Renal cortex interstitium (tissue), 11 donors: ENCODE measurements at regions not wholly inside any gene's neighbourhood (a gene's known extent, or its start where the extent isn't known, plus 50 kb on each side); places are given as distances from the start of the nearest gene placed in this dataset.
"Not testable (repeated sequence)": the region's sequence is repeated elsewhere in the genome, so short reads cannot be mapped to it uniquely, and the experiment has no call there.

ENCODE experiments used
- DNase-seq, 11 donors: peaks; one replicate each; pipeline ENCODE4 v3.0.0-alpha.2; 2013; ENCODE audit warnings: low read depth in 9 of 11, low spot score in 4 of 11; ENCODE audit errors: extremely low read depth in 1 of 11

DNA sequence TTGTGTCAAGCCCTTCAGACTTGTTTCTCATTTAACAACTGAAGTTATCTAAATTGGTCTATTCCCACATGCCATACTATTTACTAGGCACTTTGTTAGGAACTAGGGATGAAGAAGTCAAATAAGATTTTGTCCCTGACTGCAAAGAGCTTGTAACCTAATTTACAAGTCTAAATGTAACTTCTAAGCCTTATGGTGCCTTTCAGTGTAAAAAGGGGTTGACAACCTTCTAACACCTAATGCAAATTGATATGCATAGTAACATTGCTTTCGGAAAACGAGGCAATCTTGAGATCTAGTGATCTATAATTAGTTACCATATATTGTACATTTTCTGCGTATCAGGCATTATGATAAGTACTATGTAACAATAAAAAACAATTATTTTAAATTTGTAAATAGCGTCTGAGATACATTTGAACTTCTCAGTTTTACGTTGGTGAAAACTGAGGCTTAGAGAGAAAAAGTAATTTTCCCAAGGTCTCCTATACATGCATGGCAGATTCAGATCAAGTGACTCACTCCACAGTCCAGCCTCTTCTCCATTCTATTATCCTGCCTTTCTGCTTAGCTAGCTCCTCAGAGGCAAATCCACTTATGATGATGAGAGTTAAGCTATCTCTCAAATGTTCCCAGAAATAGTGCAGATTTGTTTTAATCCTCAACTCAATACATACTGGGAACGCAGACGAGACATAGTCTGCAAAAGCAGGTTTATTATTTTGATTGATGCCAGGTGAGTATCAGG lies 764.9 kb upstream of the SLITRK5 start:
- no peak for DNase-seq

DNA sequence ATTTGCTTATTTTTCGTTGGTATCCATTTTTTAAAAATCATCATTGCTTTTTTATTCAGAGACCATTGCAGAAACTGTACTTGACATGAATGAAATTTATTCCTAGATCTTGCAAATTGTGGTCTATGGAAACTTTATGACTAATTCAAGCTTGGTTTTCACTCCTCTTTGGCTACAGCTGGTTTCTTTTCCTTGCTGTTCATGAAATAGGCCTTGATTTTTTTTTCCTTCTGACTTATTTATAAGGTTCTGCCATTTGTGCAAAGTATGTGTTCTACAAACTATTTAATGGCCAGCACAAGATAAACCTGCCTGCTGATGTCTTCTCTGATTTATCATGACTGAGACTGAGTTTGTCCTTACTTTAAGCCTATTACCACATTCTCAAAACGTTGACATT lies 764.0 kb upstream of the SLITRK5 start:
- no peak for DNase-seq

DNA sequence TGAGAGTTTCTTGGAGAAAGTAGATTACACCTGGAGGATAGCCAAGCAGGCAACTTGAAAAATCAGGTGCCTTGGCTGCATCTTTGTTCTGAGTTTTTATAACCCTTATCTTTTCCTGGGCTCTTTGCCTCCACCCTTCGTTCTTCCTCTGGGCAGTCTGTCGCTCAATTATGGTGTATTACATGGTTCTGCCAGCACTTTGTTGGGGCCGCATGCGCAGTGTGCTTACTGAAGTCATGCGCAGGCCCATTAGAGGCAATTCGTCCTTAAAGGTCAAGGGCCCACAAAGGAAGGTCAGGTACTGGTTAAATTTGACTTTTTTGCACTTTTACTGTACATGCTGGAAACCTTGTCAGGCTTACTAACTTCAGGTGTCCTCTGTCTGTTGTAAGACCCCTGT lies 761.9 kb upstream of the SLITRK5 start:
- DNase-seq: no peak

- DNase-seq: no peak
These were observed 756.4 kb upstream of the SLITRK5 start for GRCh38 chr13:86914757-86915156.

DNA sequence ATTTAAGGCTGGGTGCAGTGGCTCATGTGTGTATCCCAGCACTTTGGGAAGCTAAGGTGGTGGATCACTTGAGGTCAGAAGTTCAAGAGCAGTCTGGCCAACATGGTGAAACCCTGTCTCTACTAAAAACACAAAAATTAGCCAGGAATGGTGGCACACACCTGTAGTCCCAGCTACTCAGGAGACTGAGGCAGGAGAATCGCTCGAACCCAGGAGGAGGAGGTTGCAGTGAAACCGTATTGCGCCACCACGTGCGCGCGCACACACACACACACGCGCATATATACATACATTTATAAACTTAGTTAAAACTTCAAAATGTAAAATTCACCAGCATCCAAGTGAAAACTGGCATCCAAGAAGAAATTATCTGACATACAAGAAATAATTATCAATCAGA lies 753.7 kb upstream of the SLITRK5 start:
- DNase-seq: not testable (repeated sequence)

GRCh38 chr13:86918682-86919081 lies 752.5 kb upstream of the SLITRK5 start:
- DNase-seq: no peak

- no peak for DNase-seq
These were observed 750.2 kb upstream of the SLITRK5 start for GRCh38 chr13:86920961-86921360.

DNA sequence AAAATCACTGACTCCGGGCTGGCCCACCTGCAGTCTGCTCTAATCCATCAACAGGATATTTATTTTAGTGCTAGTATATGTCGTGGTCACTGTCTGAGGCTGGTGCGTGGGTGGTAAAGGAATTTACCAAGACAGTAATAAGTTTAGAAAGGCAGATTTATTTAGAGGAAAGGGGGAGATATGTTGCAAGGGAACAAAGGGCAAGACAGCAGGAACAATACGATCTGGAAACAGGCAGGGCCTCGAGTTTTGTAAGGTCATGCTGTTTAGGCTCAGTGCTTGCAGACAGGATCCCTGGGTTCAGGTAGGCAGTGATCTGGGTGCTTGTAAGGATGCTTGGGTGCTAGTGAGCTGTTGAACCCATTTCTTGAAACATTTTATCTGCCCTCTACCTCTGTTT lies 748.2 kb upstream of the SLITRK5 start:
- DNase-seq: no peak

DNA sequence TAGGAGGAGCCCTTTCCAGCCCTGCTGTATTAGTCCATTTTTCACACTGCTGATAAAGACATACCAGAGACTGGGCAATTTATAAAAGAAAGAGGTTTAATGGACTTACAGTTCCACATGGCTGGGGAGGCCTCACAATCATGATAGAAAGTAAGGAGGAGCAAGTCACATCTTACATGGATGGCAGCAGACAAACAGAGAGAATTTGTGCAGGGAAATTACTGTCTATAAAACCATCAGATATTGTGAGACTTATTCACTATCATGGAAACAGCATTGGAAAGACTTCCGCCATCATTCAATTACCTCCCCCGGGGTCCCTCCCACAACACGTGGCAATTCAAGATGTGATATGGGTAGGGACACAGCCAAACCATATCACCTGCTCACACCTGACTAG lies 744.3 kb upstream of the SLITRK5 start:
- DNase-seq: not testable (repeated sequence)

DNA sequence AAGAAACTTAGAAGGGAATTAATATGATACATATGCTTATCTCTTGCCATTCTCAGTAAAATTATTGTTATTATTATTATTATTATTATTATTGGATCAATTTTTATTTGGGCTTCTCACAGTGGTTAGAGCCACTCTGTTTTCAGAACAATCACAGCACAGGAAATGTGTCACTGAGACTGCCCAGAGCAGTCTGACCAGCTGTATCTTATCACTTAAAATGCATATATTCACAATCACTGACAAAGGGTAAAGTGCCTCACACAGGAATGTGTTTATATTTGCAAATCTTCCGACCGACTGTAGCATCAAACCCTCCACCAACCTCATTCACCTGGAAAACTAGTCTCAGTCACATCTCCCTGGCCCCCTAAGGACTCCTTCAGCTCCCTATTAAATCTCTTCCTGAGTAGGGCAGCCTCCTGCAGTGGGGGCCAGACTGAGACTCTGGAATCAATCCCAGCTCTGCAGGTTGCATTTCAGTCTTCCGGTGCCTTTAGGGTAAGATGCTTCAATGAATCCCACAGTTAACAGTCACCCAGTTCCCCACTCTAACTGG lies 738.3 kb upstream of the SLITRK5 start:
- no peak for DNase-seq

GRCh38 chr13:86933676-86934075 lies 737.5 kb upstream of the SLITRK5 start:
- no peak for DNase-seq

DNA sequence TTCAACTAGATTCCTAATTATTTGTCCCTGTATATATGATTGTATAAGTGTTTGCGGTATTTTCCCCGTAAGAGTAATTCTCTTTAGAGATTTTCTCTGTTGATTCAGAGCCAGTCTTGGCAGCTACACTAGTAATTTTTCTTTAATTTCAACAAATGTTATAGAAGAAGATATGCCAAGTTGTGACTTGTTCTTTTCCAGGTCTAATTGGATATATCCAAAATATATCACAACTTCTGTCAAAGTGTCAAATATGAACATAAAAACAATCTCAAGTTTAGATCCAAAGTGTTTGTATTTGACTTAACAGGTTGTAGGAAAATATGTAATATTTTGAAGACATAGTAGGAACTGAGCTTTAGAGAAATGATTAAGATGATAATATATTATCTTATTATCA lies 733.9 kb upstream of the SLITRK5 start:
- no peak for DNase-seq

DNA sequence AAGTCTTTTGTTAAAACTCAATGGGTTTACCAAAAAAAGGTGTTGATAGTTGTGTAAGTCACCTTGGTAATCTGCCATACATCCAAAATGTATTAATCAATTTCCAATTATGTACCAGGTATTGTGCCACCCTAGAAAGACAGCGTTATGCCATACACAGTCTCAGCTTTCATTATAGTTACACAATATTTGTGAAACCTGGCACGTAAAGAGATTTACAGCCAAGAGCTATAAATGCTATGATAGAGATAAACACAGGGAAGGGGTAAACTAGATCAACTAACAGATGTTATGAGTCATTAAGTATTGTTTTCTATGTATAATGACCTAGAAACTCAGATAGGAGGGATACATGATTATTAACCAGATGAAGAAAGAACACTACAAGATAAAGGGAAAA lies 725.6 kb upstream of the SLITRK5 start:
- DNase-seq: no peak

DNA sequence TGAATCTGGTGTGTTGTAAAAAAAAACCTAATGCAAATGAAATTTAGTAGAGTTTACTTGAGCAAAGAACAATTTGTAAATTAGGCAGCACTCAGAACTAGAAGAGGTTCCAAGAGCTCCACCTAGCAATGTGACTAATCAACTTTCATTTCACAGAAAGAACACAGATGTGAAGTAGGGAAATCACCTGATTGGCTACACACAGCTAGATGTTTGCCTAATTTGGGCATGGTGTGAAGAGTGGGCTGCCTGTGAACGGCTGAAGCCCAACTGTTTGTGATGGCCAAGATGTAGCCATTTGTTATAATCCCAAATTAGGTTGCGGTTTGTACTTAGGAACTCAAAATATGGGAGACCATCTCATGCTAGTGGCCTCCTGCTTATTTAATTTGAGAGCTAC lies 724.4 kb upstream of the SLITRK5 start:
- no peak for DNase-seq

DNA sequence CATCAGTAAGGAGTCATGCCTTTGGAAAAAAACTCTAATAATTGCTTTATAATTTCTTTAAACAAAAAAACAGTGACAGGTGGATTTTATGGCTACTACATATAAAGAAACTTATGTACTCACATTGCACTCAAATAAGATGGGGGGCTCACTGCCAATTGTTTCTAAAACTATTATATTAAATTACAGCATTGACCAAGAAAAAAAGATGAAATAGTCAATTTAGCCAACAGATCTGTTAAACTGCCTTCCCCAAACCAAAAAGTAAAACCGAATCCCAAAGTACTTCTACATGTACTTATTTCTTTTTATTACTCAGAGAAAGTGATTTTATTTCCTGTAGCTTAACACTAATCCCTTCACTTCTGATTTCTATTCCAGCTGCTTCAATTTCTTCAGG lies 716.8 kb upstream of the SLITRK5 start:
- no peak for DNase-seq

GRCh38 chr13:86960876-86961275 lies 710.3 kb upstream of the SLITRK5 start:
- no peak for DNase-seq

DNA sequence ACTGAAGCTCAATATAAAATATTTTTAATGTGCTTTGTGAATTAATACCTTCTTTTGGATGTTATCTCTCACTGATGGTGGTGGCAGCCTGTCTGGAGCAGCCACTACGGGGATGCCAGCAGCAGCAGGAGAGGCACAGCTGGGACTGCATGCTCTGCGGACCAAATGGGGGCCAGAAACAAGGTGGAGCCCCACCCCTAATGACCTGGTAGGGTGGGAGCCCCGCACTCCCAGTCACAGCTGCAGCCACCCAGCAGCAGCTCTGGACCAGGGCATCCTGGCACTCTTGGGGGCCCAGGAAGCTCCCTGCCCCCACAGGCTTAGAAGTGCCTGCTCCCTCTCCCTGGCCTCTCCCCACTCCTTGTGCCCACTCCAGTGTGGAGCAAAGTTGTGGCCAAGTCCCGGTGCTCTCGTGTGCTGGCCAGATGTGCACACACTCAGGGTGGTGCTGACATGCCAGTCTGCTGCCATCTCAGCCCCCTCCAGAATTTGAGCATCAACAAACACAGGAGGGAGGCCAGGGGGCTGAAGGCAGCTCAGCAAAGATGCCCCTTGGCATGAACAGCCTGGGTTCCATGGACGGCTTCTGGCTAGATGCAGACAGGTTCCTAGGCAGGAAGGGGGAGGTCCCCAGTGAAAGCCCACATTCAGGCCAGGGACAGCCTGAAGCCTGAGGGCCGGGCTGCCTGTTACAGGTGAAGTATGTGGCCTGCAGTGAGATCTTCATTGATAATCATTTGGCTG lies 696.7 kb upstream of the SLITRK5 start:
- DNase-seq: no peak

DNA sequence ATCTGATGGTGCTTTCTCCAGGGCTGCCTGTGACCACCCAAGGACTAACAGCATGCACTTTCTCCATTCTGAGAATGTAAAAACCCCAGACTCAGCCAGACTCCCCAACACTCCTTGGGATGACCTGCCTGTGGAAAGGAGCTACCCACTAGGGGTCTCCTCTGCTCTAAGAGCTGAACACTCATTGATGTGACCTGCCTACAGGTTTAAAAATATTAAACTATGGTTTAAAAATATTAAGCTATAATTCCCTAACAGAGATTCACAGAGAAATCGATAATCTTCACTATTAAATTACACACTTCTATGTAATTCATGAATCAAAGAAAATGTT lies 696.2 kb upstream of the SLITRK5 start:
- no peak for DNase-seq

DNA sequence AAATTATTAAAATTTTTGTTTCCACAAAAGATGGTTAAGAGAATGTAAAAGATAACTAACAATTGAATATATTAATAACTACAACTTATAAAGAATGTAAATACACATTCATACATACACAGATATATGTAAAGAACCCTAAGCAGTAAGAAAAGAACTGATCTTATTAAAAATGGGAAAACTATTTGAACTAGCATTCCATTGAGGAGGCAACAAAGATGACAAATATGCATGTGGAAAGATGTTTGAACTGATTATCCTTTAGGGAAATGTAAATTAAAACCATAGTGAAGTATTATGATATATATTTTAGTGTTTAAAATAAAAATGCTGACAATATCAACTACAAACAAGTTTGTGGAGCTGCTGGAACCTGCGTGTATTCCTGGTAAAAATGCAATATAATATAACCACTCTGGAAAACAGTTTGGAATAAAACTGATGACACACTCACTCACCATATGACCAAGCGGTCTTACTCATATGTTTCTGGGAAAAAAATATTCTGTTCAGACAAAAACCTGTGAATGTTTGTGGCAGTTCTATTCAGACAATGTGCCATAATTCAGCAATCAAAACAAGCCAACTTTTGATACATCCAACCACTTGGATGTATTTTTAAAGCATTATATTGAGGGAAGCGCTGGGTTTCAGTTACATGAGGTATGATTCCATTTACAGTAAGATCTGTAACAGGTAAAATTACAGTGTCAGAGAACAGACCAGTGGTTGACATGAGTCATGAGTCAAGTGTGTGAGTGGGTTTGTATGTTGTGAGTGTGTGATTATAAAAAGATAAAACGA lies 694.4 kb upstream of the SLITRK5 start:
- no peak for DNase-seq

GRCh38 chr13:86986448-86986847 lies 684.7 kb upstream of the SLITRK5 start:
- no peak for DNase-seq
